Naive thymus-derived CD4-positive, alpha-beta T cell (primary cell): ENCODE measurements at regions not wholly inside any gene's neighbourhood (a gene's known extent, or its start where the extent isn't known, plus 50 kb on each side); places are given as distances from the start of the nearest gene placed in this dataset.

Source experiments
- ATAC-seq: fragments of 150-1000 bp; cut with Tn5 transposase; 2 replicates; pipeline ENCODE4 v1.10.0; 2021; ENCODE audit warnings: mild to moderate bottlenecking, moderate library complexity
- CTCF ChIA-PET: fragments of 350-600 bp; sonication (Branson Sonifier 250); formaldehyde crosslinking; loops from one replicate; lab custom pipeline; 2021; ENCODE audit warnings: antibody characterized with exemption; lab: Charles Lee
- POLR2A ChIA-PET: fragments of 350-600 bp; sonication (Branson Sonifier 250); formaldehyde crosslinking; loops from one replicate; lab custom pipeline; 2021; ENCODE audit warnings: antibody characterized with exemption, inconsistent platforms; lab: Charles Lee
- DNase-seq, 9 donors: peaks; one replicate each; pipeline versions ENCODE4 v3.0.0 to v3.0.0-alpha.2; 2020 to 2022; ENCODE audit warnings: mixed read lengths in 1 of 9
- H3K27ac ChIP-seq: one replicate; pipeline ENCODE4 v1.7.0; 2013; ENCODE audit warnings: mild to moderate bottlenecking, low read depth, low read length, moderate library complexity
- H3K27me3 ChIP-seq, 2 donors: one replicate each; pipeline ENCODE4 v1.7.0; 2013; ENCODE audit warnings: low read length in 2 of 2, mild to moderate bottlenecking in 2 of 2, moderate library complexity in 2 of 2; ENCODE audit not compliant: control insufficient read depth in 2 of 2, insufficient read depth in 2 of 2
- H3K36me3 ChIP-seq, 3 experiments: 1 replicate in 2 of 3; 2 replicates in 1 of 3; pipeline ENCODE4 v1.7.0; 2013; ENCODE audit warnings: low read length in 3 of 3, mild to moderate bottlenecking in 3 of 3, moderate library complexity in 1 of 3; ENCODE audit not compliant: insufficient read depth in 3 of 3, control insufficient read depth in 2 of 3
- H3K4me1 ChIP-seq, 2 donors: one replicate each; pipeline ENCODE4 v1.7.0; 2013; ENCODE audit warnings: low read length in 2 of 2, mild to moderate bottlenecking in 2 of 2, moderate library complexity in 1 of 2; ENCODE audit not compliant: control insufficient read depth in 2 of 2, insufficient read depth in 2 of 2
- H3K4me3 ChIP-seq: 2 replicates; pipeline ENCODE4 v1.7.0; 2013; ENCODE audit warnings: mild to moderate bottlenecking, low read length
- H3K9me3 ChIP-seq, 3 experiments: 1 replicate in 2 of 3; 2 replicates in 1 of 3; pipeline ENCODE4 v1.7.0; 2013; ENCODE audit warnings: low read length in 3 of 3; ENCODE audit not compliant: control insufficient read depth in 2 of 3
- H3K27ac Mint-ChIP-seq, 9 donors: one replicate each; pipeline ENCODE4 v1.8.0; 2020 to 2022; ENCODE audit warnings: mixed read lengths in 9 of 9, mild to moderate bottlenecking in 8 of 9, moderate library complexity in 5 of 9, inconsistent platforms in 2 of 9
- H3K27me3 Mint-ChIP-seq, 5 donors: one replicate each; pipeline ENCODE4 v1.8.0; 2021 to 2022; ENCODE audit warnings: mixed read lengths in 5 of 5, mild to moderate bottlenecking in 1 of 5
- H3K36me3 Mint-ChIP-seq, 5 donors: one replicate each; pipeline ENCODE4 v1.8.0; 2020 to 2022; ENCODE audit warnings: mixed read lengths in 5 of 5, mild to moderate bottlenecking in 3 of 5, inconsistent platforms in 1 of 5
- H3K4me1 Mint-ChIP-seq, 7 donors: one replicate each; pipeline ENCODE4 v1.8.0; 2020 to 2022; ENCODE audit warnings: mixed read lengths in 7 of 7, mild to moderate bottlenecking in 3 of 7, inconsistent platforms in 1 of 7
- H3K4me3 Mint-ChIP-seq, 10 donors: one replicate each; pipeline ENCODE4 v1.8.0; 2020 to 2022; ENCODE audit warnings: mild to moderate bottlenecking in 10 of 10, mixed read lengths in 10 of 10, moderate library complexity in 6 of 10, inconsistent platforms in 2 of 10
- H3K9me3 Mint-ChIP-seq, 11 donors: one replicate each; pipeline ENCODE4 v1.8.0; 2020 to 2022; ENCODE audit warnings: mixed read lengths in 11 of 11, mild to moderate bottlenecking in 4 of 11, inconsistent platforms in 1 of 11, moderate library complexity in 1 of 11
- intact Hi-C, 2 donors: fragments of 100-400 bp; cut with micrococcal nuclease; formaldehyde crosslinking; loops; one replicate each; pipeline ENCODE4 v1.15.1; 2023

DNA sequence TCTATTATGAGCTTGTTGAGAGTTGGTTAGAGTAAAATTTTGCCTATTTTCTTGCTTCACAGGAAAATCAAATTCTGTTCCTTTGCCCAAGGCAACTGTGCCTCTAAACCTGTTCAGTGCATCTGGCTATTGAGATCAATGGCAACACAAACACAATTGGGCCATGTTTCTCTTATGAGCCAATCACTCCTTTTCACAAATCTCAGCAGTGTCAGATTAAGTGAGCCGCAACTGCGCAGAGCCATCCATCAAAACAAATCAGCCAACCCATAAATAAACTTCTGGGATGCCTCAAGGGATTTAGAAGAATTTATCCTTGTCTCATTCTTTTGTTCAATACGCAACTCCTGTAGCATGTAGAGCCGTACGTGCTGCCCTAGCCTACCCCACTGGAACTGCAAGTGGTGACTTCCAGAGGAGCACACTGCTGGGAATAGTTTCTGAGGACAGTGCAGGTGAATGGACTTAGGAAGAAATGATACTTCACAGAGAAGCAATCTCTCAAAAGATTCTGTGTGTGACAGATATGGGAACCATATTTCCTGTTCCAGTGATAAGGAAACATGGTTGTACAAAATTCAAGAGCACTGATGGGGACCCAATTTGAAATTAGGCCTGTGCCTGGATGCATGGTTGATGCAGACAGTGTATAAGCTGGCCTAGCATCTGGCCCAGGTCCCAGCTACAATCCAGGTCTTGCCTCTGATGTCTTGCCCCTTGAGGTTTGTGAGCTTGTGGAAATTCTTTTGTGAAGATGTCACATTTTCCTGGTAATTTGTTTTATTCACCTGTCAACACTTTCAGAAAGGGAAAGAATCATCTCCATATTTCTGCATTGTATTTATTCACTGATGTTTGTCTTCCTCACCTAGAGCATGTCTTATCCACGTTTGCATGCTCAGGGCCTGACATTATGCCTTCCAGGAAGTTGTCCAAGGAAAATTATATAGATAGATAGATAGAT lies 166.2 kb downstream of the URB2 start:
- Mint-ChIP-seq H3K9me3 (peaks cover 6 to 30% (median 8%) of the 10 kb centered on the region in 11 donors), H3K4me1 (no peaks in the 10 kb centered on the region), H3K4me3 (no peak overlapping the region), H3K27me3 (peaks cover 2 to 21% (median 8%) of the 10 kb centered on the region in 5 donors), H3K36me3 (peaks cover 0 to 1% (median 0%) of the 10 kb centered on the region in 5 donors), H3K27ac (no peak overlapping the region)
- intact Hi-C loops: no loop called here
- POLR2A ChIA-PET: no interaction called here
- Histone ChIP-seq H3K9me3 (peaks cover 0 to 6% (median 0%) of the 10 kb centered on the region in 3 experiments), H3K36me3 (no peaks in the 10 kb centered on the region), H3K4me1 (no peaks in the 10 kb centered on the region), H3K4me3 (no peak overlapping the region), H3K27ac (no peak overlapping the region), H3K27me3 (no peaks in the 10 kb centered on the region)
- no peak for DNase-seq
- CTCF ChIA-PET: no interaction called here
- no peak for ATAC-seq

DNA sequence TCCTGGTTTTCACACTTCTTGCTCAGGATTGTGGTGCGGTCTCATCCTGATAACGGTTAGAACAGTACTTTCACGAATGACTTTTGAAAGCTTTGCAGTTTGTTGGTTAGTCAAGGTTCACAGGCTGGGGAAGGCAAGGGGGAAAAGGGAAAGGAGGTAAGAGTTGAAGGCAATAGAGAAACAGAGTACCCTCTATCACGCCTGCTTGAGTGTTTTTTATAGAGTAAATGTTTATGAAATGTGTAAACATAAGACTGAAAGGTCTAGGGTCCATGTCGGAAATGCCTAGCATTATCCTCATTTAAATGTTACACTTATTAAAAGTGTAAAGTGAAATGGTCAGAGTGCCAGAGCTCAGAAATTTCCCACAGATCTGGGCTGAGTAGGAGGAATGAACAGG lies 167.4 kb downstream of the URB2 start:
- Histone ChIP-seq H3K27ac (no peak overlapping the region), H3K9me3 (peaks cover 0 to 6% (median 0%) of the 10 kb centered on the region in 3 experiments), H3K4me3 (no peak overlapping the region), H3K27me3 (no peaks in the 10 kb centered on the region), H3K4me1 (no peaks in the 10 kb centered on the region), H3K36me3 (no peaks in the 10 kb centered on the region)
- POLR2A ChIA-PET: no interaction called here
- H3K27me3 Mint-ChIP-seq: peaks cover 0 to 13% (median 8%) of the 10 kb centered on the region in 5 donors
- CTCF ChIA-PET: no interaction called here
- H3K36me3 Mint-ChIP-seq: peaks cover 0 to 1% (median 0%) of the 10 kb centered on the region in 5 donors
- no peaks in the 10 kb centered on the region for H3K4me1 Mint-ChIP-seq
- H3K4me3 Mint-ChIP-seq: no peak overlapping the region
- intact Hi-C loops: no loop called here
- no peak for ATAC-seq
- H3K27ac Mint-ChIP-seq: no peak overlapping the region
- H3K9me3 Mint-ChIP-seq: peaks cover 1 to 30% (median 7%) of the 10 kb centered on the region in 11 donors
- DNase-seq: no peak

- ChIA-PET POLR2A (no interaction called here), CTCF (no interaction called here)
- Histone ChIP-seq H3K36me3 (no peaks in the 10 kb centered on the region), H3K27ac (no peak overlapping the region), H3K4me3 (no peak overlapping the region), H3K27me3 (no peaks in the 10 kb centered on the region), H3K4me1 (no peaks in the 10 kb centered on the region), H3K9me3 (no peaks in the 10 kb centered on the region)
- peaks cover 0 to 5% (median 0%) of the 10 kb centered on the region in 11 donors for H3K9me3 Mint-ChIP-seq
- DNase-seq: no peak
- no peak overlapping the region for H3K27ac Mint-ChIP-seq
- no peak overlapping the region for H3K4me3 Mint-ChIP-seq
- H3K4me1 Mint-ChIP-seq: no peaks in the 10 kb centered on the region
- H3K27me3 Mint-ChIP-seq: peaks cover 0 to 13% (median 4%) of the 10 kb centered on the region in 5 donors
- ATAC-seq: no peak
- H3K36me3 Mint-ChIP-seq: no peaks in the 10 kb centered on the region
- intact Hi-C loops: no loop called here
These were observed 172.5 kb downstream of the URB2 start for GRCh38 chr1:229798558-229798957.

DNA sequence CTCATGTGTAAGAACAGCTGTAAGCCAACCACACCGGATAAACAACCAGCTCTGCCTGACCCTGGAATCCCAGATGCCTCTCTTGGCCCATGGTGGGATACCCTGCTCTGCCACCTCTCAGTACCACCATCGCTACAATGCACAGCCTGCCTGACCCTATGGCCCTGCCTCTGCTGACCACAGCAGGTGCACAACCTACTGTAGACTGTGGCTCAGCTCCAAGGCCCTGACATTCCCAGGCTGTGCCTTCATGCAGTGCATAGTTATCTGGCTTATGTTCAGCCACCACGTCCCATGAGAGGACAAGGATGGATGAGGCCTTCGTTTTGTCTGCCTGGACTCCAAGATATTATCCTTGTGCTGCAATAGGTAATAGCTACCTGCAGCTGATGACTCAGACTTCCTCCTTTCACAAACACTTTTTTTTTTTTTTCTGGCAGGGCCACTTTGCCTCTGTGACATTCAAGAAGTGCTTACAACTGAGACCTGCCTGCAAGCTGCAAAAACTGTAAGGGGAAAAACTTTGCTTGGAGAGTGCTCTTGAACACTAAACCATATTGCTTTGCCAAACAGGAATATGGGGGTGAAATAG lies 177.7 kb downstream of the URB2 start:
- H3K27me3 Mint-ChIP-seq: peaks cover under 1 to 16% (median 4%) of the 10 kb centered on the region in 5 donors

DNA sequence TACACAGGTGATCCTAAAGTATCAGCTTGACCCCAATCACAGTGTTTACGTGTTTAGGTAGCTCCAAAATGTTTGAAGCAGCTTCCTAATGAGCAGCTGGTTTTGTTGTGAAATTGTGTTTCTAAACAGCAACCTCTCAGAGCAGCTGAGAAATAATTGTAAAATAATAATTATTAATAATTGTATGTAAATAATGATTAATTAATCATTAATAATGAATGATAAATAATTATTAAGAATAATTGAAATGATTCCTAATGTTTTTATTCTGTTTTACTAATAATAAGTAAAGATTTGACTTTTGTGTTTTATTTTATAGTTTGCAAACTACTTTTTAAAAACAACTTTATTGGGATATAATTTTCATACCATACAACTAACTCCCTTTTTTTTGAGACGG lies 182.2 kb downstream of the URB2 start:
- Histone ChIP-seq H3K9me3 (peaks cover 0 to 23% (median 9%) of the 10 kb centered on the region in 3 experiments), H3K4me3 (no peak overlapping the region), H3K27me3 (no peaks in the 10 kb centered on the region), H3K4me1 (no peaks in the 10 kb centered on the region), H3K36me3 (no peaks in the 10 kb centered on the region), H3K27ac (no peak overlapping the region)
- ChIA-PET POLR2A (no interaction called here), CTCF (interaction anchor here (0.7 kb wide), 2 partner anchors 27 to 95 kb away, joined by 3 read pairs; no protein-coding TSS in a partner anchor)
- intact Hi-C loops: no loop called here
- H3K27ac Mint-ChIP-seq: no peak overlapping the region
- no peak for ATAC-seq
- no peaks in the 10 kb centered on the region for H3K4me1 Mint-ChIP-seq
- DNase-seq: no peak
- peaks cover 8 to 38% (median 24%) of the 10 kb centered on the region in 5 donors for H3K27me3 Mint-ChIP-seq
- H3K4me3 Mint-ChIP-seq: no peak overlapping the region
- peaks cover 0 to 13% (median 5%) of the 10 kb centered on the region in 5 donors for H3K36me3 Mint-ChIP-seq
- H3K9me3 Mint-ChIP-seq: peaks cover 15 to 57% (median 34%) of the 10 kb centered on the region in 11 donors

More for the DNA sequence above, 177.7 kb downstream of the URB2 start:
- Histone ChIP-seq H3K4me1 (no peaks in the 10 kb centered on the region), H3K9me3 (peaks cover 0 to 12% (median 3%) of the 10 kb centered on the region in 3 experiments), H3K4me3 (no peak overlapping the region), H3K27ac (no peak overlapping the region), H3K27me3 (no peaks in the 10 kb centered on the region), H3K36me3 (no peaks in the 10 kb centered on the region)
- no peaks in the 10 kb centered on the region for H3K4me1 Mint-ChIP-seq
- intact Hi-C loops: no loop called here
- peaks cover 0 to 32% (median 17%) of the 10 kb centered on the region in 11 donors for H3K9me3 Mint-ChIP-seq
- CTCF ChIA-PET: no interaction called here
- no peak overlapping the region for H3K27ac Mint-ChIP-seq
- H3K36me3 Mint-ChIP-seq: peaks cover 0 to 7% (median 5%) of the 10 kb centered on the region in 5 donors
- DNase-seq (no peak), ATAC-seq (no peak)
- POLR2A ChIA-PET: no interaction called here
- H3K4me3 Mint-ChIP-seq: no peak overlapping the region

GRCh38 chr1:229810140-229810539 lies 184.1 kb downstream of the URB2 start:
- Histone ChIP-seq H3K4me3 (no peak overlapping the region), H3K27me3 (no peaks in the 10 kb centered on the region), H3K4me1 (no peaks in the 10 kb centered on the region), H3K9me3 (peaks cover 0 to 13% (median 6%) of the 10 kb centered on the region in 3 experiments), H3K36me3 (no peaks in the 10 kb centered on the region), H3K27ac (no peak overlapping the region)
- Mint-ChIP-seq H3K27ac (no peak overlapping the region), H3K27me3 (peaks cover 11 to 38% (median 25%) of the 10 kb centered on the region in 5 donors), H3K4me1 (no peaks in the 10 kb centered on the region), H3K36me3 (peaks cover 0 to 7% (median 0%) of the 10 kb centered on the region in 5 donors), H3K9me3 (peaks cover 12 to 46% (median 27%) of the 10 kb centered on the region in 11 donors), H3K4me3 (no peak overlapping the region)
- ATAC-seq: no peak
- CTCF ChIA-PET: no interaction called here
- DNase-seq: no peak
- intact Hi-C loops: no loop called here
- POLR2A ChIA-PET: no interaction called here
